Left renal pelvis (tissue), 4 donors: ENCODE measurements at regions not wholly inside any gene's neighbourhood (a gene's known extent, or its start where the extent isn't known, plus 50 kb on each side); places are given as distances from the start of the nearest gene placed in this dataset.
A peak's percentile ranks its signal among the peaks of the same experiment; 100 is the strongest.

ENCODE experiments used
- DNase-seq, 4 donors: peaks; one replicate each; pipeline ENCODE4 v3.0.0-alpha.2; 2013; ENCODE audit warnings: low read depth in 4 of 4, low spot score in 3 of 4

- no peak for DNase-seq
Measured at GRCh38 chr2:28694364-28694763, 57.3 kb upstream of the PPP1CB start.

GRCh38 chr2:28695245-28695647 is 56.4 kb upstream of the PPP1CB start:
- peak in 3 of 4 donors; percentile 46 to 72 (median 56) for DNase-seq

GRCh38 chr2:28696261-28696660 is 55.4 kb upstream of the PPP1CB start:
- DNase-seq, result no peak

GRCh38 chr2:28697602-28698149 is 54.0 kb upstream of the PPP1CB start:
- DNase-seq, result no peak

GRCh38 chr2:28698545-28698944 is 53.1 kb upstream of the PPP1CB start:
- DNase-seq, result no peak
